CD4-positive, alpha-beta T cell treated with Interleukin-6 at 100 ng/mL for 8 hours (primary cell): ENCODE measurements at regions not wholly inside any gene's neighbourhood (a gene's known extent, or its start where the extent isn't known, plus 50 kb on each side); places are given as distances from the start of the nearest gene placed in this dataset.
"Not testable (repeated sequence)": the region's sequence is repeated elsewhere in the genome, so short reads cannot be mapped to it uniquely, and the experiment has no call there.

Source experiments
- DNase-seq: peaks from one replicate; pipeline ENCODE4 v3.0.0-alpha.2; 2020; ENCODE audit warnings: mixed read lengths, low spot score

GRCh38 chrX:13186643-13187042, 133.2 kb downstream of the ATXN3L start:
- not testable (repeated sequence) for DNase-seq

GRCh38 chrX:13180807-13181206, 136.4 kb upstream of the FAM9C start:
- no peak for DNase-seq

- DNase-seq, result no peak
Measured at GRCh38 chrX:13179586-13179985, 135.2 kb upstream of the FAM9C start.

DNA sequence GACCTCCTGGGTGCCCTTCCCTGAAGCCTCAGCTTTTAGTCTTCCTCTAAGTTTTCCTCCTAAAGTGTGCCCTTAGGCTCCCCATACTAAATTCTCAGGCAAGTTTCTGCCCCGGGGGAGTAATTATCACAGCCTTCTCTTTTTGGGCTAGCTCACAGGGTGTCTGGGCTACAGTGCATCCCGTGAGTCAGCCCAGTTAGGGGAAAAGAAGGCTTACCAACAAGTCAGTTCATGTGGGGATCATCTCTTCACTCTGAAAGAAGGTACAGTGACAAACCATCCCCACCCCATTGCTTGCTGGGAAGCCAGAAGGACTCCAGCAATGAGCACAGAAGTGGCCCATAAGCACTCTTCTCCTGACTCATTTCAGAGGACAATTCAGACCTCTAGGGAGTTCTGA, 134.7 kb upstream of the FAM9C start:
- no peak for DNase-seq

DNA sequence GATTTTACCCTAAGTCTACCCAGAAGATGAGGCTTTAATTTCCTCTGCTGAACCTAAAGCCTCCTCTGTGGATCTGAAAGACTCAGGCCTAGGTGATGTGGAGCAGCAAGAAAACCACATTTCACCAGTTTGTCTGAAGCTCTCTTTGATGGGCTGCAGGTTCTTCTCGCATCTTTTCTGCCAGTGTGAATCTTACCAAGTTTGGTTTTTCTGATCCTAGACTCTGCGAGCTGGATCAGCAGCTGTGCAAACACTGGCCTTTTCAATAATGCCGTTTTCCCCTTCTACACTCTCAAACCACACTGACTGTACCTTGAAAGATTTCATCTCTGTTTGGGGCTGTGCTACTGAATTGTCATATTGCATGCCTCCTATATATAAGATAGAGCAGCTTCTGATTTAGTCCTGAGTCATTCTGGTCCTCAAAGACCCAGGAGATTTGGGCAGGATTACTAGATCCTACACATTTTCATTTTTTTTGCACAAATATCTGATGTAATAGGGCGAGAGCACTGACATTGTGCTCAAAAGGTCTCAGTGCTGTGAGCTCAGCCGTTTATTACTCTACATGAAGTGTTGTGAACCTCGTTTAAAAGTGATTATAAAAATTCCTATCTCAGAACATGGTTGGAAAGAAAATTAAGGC, 133.6 kb upstream of the FAM9C start:
- peak; percentile 7 for DNase-seq

DNA sequence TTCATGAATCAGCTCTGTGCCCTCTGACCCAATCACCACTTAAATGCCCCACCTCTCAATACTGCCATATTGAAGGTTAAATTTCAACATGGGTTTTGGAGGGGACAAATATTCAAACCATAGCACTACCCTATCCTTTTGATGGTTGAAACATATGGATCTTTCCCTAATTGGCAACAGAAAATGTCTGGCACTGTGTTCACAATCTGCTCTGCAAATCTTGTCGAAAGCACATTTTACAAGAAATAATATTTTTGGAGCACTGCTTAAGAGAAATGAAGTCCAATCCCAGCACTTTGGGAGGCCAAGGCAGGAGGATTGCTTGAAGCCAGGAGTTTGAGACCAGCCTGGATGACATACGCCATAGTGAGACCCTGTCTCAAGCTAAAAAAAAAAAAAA, 130.6 kb upstream of the FAM9C start:
- DNase-seq, result no peak

- no peak for DNase-seq
Measured at GRCh38 chrX:13170966-13171558, 126.6 kb upstream of the FAM9C start.

- no peak for DNase-seq
Measured at GRCh38 chrX:13169684-13170083, 125.3 kb upstream of the FAM9C start.

DNA sequence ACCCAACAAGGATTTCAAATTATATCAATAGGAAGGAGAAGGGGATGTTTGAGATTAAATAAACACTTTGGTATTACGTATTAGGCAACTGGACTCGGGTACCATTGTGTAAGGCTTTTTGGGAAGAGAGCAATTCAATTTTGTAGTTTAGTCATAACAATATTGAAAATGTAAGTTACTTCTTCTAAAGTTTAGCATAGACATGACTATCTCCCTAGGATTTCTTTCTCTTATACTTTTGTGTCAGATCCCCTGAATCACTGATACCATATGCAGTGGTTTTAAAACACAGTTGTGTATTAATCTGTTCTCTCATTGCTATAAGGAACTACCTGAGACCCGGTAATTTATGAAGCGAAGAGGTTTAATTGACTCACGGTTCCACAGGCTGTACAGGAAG, 123.8 kb upstream of the FAM9C start:
- DNase-seq, result no peak

DNA sequence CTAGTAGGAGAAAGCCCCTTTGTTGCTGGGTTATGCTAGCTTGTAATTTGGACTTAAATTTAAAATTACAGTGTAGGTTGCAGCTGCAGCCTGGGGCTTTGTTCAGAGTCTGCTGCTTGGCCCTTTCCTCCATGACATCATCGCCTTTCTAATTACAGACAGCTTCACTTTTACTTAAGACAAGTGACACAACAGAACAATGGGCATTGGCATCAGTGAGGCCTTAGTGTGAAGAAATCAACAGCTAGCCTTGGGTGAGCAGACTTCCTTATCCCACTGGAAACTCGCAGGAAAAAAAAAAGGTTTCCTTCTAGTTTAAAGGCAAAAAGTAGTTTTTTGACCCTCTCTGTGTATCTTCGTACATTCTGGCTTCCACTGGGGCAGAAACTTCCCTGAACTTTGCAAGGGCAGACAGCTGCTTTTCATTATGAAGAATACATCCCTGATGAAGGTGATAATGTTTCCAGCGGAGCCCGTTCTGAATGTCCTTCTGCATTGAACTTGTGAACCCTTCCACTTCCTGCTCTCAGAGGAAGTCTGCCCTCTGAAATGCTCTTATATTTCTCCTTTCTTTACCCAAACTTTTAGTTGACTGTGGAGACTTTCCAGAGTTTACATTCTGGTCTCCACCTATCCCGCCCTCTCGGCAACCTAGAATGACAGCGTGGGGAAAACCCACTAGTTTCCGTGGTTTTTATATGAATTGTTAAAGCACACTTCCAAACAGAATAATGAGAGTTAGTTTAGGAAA, 123.2 kb upstream of the FAM9C start:
- DNase-seq, result no peak

DNA sequence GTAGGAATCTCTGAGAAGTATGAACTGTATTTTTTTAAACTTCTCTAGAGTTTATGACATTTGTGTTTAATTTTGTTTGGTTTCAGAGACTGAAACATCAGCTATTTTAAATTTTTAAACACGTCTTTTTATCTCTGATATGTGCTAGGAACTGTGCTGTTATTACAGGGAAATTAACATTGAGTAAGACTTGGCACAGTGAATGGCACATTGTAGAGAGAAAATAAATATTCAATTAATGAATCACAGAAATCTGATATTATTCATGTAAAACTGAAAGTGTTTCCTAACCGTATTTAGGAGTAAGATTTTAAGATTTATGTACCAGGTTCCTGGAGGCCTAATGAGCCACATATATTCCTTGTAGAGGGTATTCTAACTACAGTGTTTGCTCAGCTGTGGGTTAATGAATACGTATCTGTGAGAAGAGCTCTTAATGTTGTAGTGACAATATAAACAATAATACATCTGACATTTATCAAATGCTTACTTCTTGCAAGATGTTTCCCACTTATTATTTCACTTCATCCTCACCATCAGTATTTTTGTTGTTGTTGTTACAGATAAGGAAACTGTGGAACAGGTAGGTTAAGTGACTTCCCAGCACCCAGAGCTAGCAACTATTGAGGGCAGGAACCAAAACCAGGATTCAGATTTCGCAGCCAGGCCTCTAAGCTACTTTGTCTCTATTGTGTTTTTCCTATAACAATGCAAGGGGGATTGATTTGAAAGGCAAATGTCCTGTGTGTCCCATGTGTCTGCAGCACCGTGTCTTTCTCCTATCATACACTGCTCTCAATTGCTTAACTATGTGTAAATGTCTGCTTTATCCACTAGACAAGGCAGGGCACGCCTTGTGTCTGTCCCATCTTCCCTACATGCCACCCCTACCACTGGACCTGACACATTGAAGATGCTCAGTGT, 121.1 kb upstream of the FAM9C start:
- DNase-seq, result no peak

DNA sequence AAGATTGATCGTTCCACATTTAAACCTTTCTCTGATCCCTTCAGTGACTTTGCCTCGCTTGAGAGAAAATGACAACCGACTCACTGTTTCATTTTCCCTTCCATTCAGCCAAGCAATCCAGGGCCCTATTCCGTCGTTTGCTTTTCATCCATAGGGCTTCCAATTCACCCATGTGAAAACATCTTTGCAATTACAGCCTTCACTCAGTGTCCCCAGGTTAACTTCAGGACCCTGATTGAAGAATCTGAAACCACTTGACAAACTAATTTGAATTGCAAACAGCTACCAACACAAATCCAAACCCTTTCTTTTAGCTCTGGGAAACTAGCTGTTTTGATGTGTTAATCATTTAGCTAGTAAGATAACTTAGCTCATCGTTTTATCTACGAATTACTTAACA, 120.2 kb upstream of the FAM9C start:
- DNase-seq, result no peak

- no peak for DNase-seq
Measured at GRCh38 chrX:13162772-13163410, 118.5 kb upstream of the FAM9C start.

DNA sequence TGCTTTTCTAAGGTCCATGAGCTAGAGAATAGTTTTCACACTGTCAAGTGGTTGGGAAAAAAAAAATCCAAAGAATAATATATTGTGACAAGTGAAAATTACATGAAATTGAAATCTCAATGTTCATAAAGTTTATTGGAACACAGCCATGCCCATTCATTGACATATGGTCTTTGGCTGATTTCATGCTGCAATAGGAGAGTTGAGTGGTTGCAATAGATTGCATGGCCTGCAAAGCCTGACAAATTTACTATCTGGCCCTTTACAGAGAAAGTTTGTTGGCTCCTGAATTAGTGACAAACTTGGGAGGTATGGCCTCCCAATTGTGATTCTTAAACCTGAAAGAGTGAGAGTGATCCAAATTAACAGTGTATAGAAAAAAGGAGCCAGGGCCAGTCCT, 115.5 kb upstream of the FAM9C start:
- no peak for DNase-seq

- DNase-seq, result no peak
Measured at GRCh38 chrX:13158911-13159310, 114.5 kb upstream of the FAM9C start.

- DNase-seq, result not testable (repeated sequence)
Measured at GRCh38 chrX:13155550-13155949, 111.1 kb upstream of the FAM9C start.

DNA sequence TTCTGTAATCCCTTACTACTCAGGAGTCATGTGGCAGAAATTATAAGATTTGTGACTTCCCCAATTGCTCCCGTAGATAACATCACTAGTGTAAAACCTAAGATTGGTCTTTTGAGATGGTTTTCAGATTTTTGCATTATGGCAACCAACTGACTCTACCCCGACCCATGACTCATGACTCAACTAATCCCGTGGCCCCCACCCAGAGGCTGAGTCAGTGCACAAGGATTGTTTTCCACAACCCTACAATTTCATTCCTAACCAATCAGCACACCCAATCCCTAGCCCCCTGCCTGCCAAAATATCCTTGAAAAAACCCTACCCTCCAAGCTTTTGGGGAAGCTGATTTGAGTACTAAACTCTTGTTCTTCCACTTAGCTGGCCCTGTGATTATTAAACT, 109.4 kb upstream of the FAM9C start:
- DNase-seq, result no peak

GRCh38 chrX:13152518-13153185, 108.2 kb upstream of the FAM9C start:
- no peak for DNase-seq

DNA sequence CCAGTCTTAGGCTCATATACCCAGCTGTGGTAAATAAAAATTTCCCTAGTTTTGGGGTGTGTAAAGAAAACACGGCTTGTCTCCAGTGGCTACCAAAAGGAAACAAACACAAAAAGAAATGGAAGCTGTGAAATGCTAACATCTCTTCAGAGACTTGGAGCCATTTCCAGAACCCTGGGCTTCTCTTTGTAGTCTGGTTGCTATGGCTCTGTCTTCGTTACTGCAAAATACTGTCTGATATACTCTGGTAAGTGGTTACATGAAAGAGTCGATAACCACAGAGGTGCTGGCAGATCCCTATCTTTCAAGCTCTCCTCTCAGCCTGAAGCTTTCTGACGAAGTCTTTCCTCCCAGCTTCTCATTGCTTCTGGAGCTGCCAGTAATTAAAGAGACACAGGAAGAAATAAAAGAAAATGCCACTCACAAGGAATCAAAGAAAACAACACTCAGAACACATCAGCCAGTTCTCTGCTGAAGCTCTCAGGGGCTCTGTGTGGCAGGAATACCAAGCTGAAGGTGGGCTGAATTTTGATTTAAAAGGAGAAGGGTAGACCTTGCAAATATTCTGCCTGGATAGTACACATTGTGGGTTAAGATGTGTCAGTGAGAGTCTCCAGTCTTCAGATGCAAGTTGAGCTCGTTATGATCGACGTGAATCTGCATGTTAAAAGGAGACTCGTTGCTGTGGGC, 107.6 kb upstream of the FAM9C start:
- DNase-seq, result peak; percentile 64

DNA sequence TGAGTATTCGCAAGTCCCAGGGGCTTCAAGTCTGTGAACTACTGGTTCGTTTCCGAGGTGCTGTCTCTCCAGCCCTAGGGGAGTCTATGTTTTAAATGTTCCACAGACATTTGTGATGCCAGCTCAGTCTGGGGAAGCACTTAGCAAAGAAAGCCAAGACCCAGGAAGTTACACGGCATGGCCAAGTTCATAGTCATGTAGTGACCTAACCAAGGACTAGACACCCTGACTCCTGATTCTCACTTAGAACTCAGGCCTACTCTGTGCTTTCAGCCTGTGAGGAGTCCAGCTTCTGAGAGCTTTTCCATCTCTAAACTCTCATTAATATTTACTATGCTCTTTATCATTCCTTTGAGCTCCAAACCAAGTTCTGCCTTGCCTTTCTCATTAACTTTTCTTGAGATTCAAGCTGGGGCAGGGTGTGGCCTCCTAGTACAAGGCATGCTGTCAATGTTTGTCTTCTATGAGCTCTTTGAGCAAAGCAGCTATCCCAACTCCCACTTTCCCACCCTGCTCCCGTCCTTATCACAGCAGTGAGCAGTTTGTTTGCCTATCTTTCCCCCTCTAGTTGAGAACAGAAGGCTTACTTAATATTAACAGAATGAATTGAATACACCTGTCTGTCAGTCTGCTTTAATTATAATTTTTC, 105.4 kb upstream of the FAM9C start:
- no peak for DNase-seq
